Superior temporal gyrus (tissue), 1 donor: ENCODE measurements at regions not wholly inside any gene's neighbourhood (a gene's known extent, or its start where the extent isn't known, plus 50 kb on each side); places are given as distances from the start of the nearest gene placed in this dataset.
"Not testable (repeated sequence)": the region's sequence is repeated elsewhere in the genome, so short reads cannot be mapped to it uniquely, and the experiment has no call there.

ENCODE experiments used
- DNase-seq: peaks from one replicate; pipeline ENCODE4 v3.0.0-alpha.2; 2016; ENCODE audit errors: extremely low spot score

GRCh38 chr15:69760258-69760845 is 307.7 kb downstream of the RPLP1 start:
- no peak for DNase-seq

- no peak for DNase-seq
Measured at GRCh38 chr15:69760890-69761568, 308.4 kb downstream of the RPLP1 start.

GRCh38 chr15:69762373-69763148 is 309.9 kb downstream of the RPLP1 start:
- no peak for DNase-seq

GRCh38 chr15:69763831-69764230 is 311.2 kb downstream of the RPLP1 start:
- DNase-seq = no peak

GRCh38 chr15:69766156-69766555 is 313.5 kb downstream of the RPLP1 start:
- no peak for DNase-seq

GRCh38 chr15:69767191-69767590 is 314.6 kb downstream of the RPLP1 start:
- no peak for DNase-seq

GRCh38 chr15:69769336-69769735 is 316.7 kb downstream of the RPLP1 start:
- DNase-seq = not testable (repeated sequence)

- not testable (repeated sequence) for DNase-seq
Measured at GRCh38 chr15:69774258-69774657, 321.6 kb downstream of the RPLP1 start.

GRCh38 chr15:69774711-69775110 is 322.1 kb downstream of the RPLP1 start:
- DNase-seq = not testable (repeated sequence)

GRCh38 chr15:69777356-69777755 is 320.4 kb downstream of the TLE3 start:
- no peak for DNase-seq

- DNase-seq = no peak
Measured at GRCh38 chr15:69780374-69780773, 317.3 kb downstream of the TLE3 start.

GRCh38 chr15:69780981-69781380 is 316.7 kb downstream of the TLE3 start:
- no peak for DNase-seq

GRCh38 chr15:69781411-69782125 is 316.1 kb downstream of the TLE3 start:
- no peak for DNase-seq

- DNase-seq = no peak
Measured at GRCh38 chr15:69782139-69782658, 315.5 kb downstream of the TLE3 start.

- no peak for DNase-seq
Measured at GRCh38 chr15:69782809-69783208, 314.9 kb downstream of the TLE3 start.

- DNase-seq = no peak
Measured at GRCh38 chr15:69783211-69783610, 314.5 kb downstream of the TLE3 start.

GRCh38 chr15:69784798-69785566 is 312.7 kb downstream of the TLE3 start:
- DNase-seq = no peak

GRCh38 chr15:69786136-69786701 is 311.5 kb downstream of the TLE3 start:
- no peak for DNase-seq

- DNase-seq = no peak
Measured at GRCh38 chr15:69787791-69788190, 309.9 kb downstream of the TLE3 start.

- DNase-seq = no peak
Measured at GRCh38 chr15:69789648-69790393, 307.9 kb downstream of the TLE3 start.
